GM21786 (cell line): ENCODE measurements at regions not wholly inside any gene's neighbourhood (a gene's known extent, or its start where the extent isn't known, plus 50 kb on each side); places are given as distances from the start of the nearest gene placed in this dataset.

Source experiments
- ATAC-seq: cut with Tn5 transposase; IDR thresholded peaks from one replicate; pipeline ENCODE4 v1.9.1; 2021; ENCODE audit not compliant: unreplicated experiment

GRCh38 chr10:129106314-129106713 lies 360.7 kb upstream of the MGMT start:
- ATAC-seq, result no peak

- no peak for ATAC-seq
Observed at GRCh38 chr10:129107525-129107924, 359.5 kb upstream of the MGMT start.

GRCh38 chr10:129108378-129108777 lies 358.7 kb upstream of the MGMT start:
- no peak for ATAC-seq

- ATAC-seq, result no peak
Observed at GRCh38 chr10:129108994-129109393, 358.0 kb upstream of the MGMT start.

GRCh38 chr10:129110780-129111179 lies 356.3 kb upstream of the MGMT start:
- no peak for ATAC-seq

GRCh38 chr10:129111922-129112321 lies 355.1 kb upstream of the MGMT start:
- no peak for ATAC-seq

GRCh38 chr10:129114588-129114987 lies 352.5 kb upstream of the MGMT start:
- ATAC-seq, result no peak

- ATAC-seq, result no peak
Observed at GRCh38 chr10:129116371-129116770, 350.7 kb upstream of the MGMT start.

- ATAC-seq, result no peak
Observed at GRCh38 chr10:129120441-129120840, 346.6 kb upstream of the MGMT start.

- ATAC-seq, result no peak
Observed at GRCh38 chr10:129122846-129123245, 344.2 kb upstream of the MGMT start.

GRCh38 chr10:129123428-129123827 lies 343.6 kb upstream of the MGMT start:
- ATAC-seq, result no peak

GRCh38 chr10:129126982-129127381 lies 340.1 kb upstream of the MGMT start:
- no peak for ATAC-seq

- ATAC-seq, result no peak
Observed at GRCh38 chr10:129131457-129132132, 335.4 kb upstream of the MGMT start.

GRCh38 chr10:129133856-129134255 lies 333.2 kb upstream of the MGMT start:
- no peak for ATAC-seq

GRCh38 chr10:129134371-129134770 lies 332.7 kb upstream of the MGMT start:
- no peak for ATAC-seq

- ATAC-seq, result no peak
Observed at GRCh38 chr10:129135624-129136023, 331.4 kb upstream of the MGMT start.

GRCh38 chr10:129136074-129136473 lies 331.0 kb upstream of the MGMT start:
- no peak for ATAC-seq

- ATAC-seq, result no peak
Observed at GRCh38 chr10:129136951-129137350, 330.1 kb upstream of the MGMT start.

- ATAC-seq, result no peak
Observed at GRCh38 chr10:129140921-129141885, 325.8 kb upstream of the MGMT start.

GRCh38 chr10:129151281-129151680 lies 315.8 kb upstream of the MGMT start:
- ATAC-seq, result no peak

- no peak for ATAC-seq
Observed at GRCh38 chr10:129156406-129156805, 310.6 kb upstream of the MGMT start.

- no peak for ATAC-seq
Observed at GRCh38 chr10:129157185-129157584, 309.9 kb upstream of the MGMT start.
